AG04449 (cell line): ENCODE measurements at regions not wholly inside any gene's neighbourhood (a gene's known extent, or its start where the extent isn't known, plus 50 kb on each side); places are given as distances from the start of the nearest gene placed in this dataset.

Experiments
- CTCF ChIA-PET: fragments of 350-600 bp; formaldehyde crosslinking; extraction: SDS; loops from one replicate; lab custom pipeline; 2021; ENCODE audit warnings: antibody characterized with exemption; lab: Yijun Ruan, JAX
- POLR2A ChIA-PET: fragments of 400-600, 350-600 bp; formaldehyde crosslinking; extraction: SDS; loops from one replicate; lab custom pipeline; 2020; ENCODE audit warnings: antibody characterized with exemption, inconsistent platforms; lab: Yijun Ruan, JAX
- DNase-seq: peaks from one replicate; pipeline ENCODE4 v3.0.0-alpha.2; 2010; ENCODE audit warnings: low read depth, low spot score
- H3K4me3 ChIP-seq: 2 replicates; pipeline ENCODE4 v1.5.1; 2011; ENCODE audit warnings: low read depth, mild to moderate bottlenecking, control low read depth, low read length
- TF ChIP-seq, protein P1 (sequence below): IDR thresholded peaks from one replicate; pipeline ENCODE4 v1.5.1; 2011; ENCODE audit warnings: mild to moderate bottlenecking, moderate library complexity, low read length, control low read depth, inconsistent platforms; ENCODE audit not compliant: insufficient read depth; ENCODE audit errors: missing control alignments

GRCh38 chr3:72568083-72568482 lies 280.2 kb downstream of the SHQ1 start:
- CTCF ChIA-PET = interaction anchor here (1.0 kb wide), 1 partner anchor 58 kb away, joined by 3 read pairs; no protein-coding TSS in a partner anchor
- POLR2A ChIA-PET = no interaction called here
- no peak overlapping the region for H3K4me3 ChIP-seq

DNA sequence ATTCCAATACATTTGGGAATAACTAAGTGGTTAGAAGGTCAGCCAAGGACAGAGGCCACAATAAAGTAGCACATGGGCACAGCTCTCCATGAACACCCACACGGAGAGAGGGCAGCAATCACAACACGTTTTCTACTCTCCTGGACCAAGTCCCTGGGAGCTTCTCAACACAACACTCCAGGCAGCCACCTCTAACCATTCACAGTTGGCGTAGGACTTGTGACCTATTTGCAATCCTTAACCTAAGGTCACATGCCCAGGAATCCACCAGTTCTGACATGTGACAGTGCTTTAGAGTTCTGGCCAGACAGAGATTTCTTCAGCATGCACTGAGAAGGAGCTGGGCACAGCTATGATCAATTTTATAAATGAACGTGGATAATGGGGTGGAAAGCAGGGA lies 280.8 kb downstream of the SHQ1 start:
- TF ChIP-seq, protein P1, sequence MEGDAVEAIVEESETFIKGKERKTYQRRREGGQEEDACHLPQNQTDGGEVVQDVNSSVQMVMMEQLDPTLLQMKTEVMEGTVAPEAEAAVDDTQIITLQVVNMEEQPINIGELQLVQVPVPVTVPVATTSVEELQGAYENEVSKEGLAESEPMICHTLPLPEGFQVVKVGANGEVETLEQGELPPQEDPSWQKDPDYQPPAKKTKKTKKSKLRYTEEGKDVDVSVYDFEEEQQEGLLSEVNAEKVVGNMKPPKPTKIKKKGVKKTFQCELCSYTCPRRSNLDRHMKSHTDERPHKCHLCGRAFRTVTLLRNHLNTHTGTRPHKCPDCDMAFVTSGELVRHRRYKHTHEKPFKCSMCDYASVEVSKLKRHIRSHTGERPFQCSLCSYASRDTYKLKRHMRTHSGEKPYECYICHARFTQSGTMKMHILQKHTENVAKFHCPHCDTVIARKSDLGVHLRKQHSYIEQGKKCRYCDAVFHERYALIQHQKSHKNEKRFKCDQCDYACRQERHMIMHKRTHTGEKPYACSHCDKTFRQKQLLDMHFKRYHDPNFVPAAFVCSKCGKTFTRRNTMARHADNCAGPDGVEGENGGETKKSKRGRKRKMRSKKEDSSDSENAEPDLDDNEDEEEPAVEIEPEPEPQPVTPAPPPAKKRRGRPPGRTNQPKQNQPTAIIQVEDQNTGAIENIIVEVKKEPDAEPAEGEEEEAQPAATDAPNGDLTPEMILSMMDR = no peak
- DNase-seq = no peak
- ChIA-PET POLR2A (no interaction called here), CTCF (interaction anchor here (1.0 kb wide), 1 partner anchor 58 kb away, joined by 3 read pairs; no protein-coding TSS in a partner anchor)
- H3K4me3 ChIP-seq = no peak overlapping the region

More at GRCh38 chr3:72568083-72568482, 280.2 kb downstream of the SHQ1 start:
- no peak for DNase-seq
- TF ChIP-seq, protein P1 = no peak

- ChIA-PET POLR2A (no interaction called here), CTCF (no interaction called here)
- no peak overlapping the region for H3K4me3 ChIP-seq
- TF ChIP-seq, protein P1 = no peak
- DNase-seq = no peak
Observed at GRCh38 chr3:72565593-72565992, 282.7 kb downstream of the SHQ1 start.

GRCh38 chr3:72563690-72564370 lies 284.4 kb downstream of the SHQ1 start:
- TF ChIP-seq, protein P1 = no peak
- DNase-seq = no peak
- no peak overlapping the region for H3K4me3 ChIP-seq
- ChIA-PET CTCF (no interaction called here), POLR2A (no interaction called here)

DNA sequence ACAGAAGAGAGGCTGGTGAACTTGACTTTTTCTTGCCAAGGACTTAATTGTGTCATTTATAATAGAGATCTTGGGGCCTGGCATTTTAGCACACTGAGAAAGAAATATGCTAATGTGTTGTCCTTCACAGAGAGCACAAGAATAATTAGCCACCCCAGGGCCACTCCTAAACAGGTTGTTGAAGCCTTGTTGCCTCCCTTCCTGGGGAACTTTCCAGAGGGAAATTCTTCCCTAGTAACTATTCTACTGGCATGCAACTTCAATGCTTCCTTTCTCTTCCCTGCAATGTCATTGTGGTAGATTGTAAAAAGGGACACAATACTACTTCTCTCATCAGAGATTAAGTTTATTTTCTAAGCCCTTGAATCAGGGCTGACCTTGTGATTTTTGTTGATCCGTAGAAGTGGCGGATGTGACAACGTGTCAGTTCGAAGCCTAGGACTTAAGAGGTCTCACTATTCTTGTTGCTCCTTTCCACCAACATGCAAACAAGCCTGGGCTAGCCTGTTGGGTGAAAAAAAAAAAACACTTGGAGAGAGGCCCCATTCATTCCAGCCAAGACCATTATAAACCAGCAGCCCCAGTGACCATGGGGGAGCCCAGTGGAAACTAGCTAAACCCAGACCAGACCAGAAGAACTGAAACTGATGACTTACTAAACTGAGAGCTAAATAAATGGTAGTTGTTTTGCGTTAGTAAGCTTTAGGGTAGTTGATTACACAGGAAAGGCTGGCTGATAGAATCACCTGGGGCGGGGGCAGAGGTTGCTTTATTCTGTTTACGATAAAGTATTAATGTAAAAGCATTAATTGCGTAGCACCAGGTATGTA lies 287.2 kb downstream of the SHQ1 start:
- ChIA-PET CTCF (no interaction called here), POLR2A (no interaction called here)
- no peak for DNase-seq
- no peak overlapping the region for H3K4me3 ChIP-seq
- TF ChIP-seq, protein P1 = no peak

DNA sequence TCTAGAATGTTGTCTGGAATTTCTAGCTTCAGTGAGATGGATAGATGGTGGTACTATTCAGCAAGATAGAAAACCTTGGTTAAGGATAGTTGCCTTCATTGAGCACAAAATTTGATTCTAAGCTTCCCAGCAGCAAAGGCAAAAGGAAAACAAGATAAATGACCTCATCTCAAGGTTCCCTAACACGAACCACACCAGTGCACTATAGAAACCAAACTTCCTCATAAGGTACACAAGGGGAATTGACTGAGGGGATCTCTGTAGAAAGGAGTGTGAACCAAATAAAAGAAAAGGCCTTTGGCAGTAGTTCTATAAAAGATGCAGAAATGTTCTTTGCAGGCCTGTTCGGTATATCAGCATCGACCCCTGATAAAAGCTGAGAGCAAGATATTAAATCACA lies 288.9 kb downstream of the SHQ1 start:
- no peak overlapping the region for H3K4me3 ChIP-seq
- TF ChIP-seq, protein P1 = no peak
- CTCF ChIA-PET = no interaction called here
- DNase-seq = no peak
- POLR2A ChIA-PET = no interaction called here
